VCaP (cell line): ENCODE measurements at regions not wholly inside any gene's neighbourhood (a gene's known extent, or its start where the extent isn't known, plus 50 kb on each side); places are given as distances from the start of the nearest gene placed in this dataset.

Source experiments
- H3K27ac ChIP-seq: fragments of 450-650 bp; 2 replicates; pipeline ENCODE4 v1.5.1; 2017
- CTCF ChIP-seq: fragments of 450-650 bp; conservative IDR thresholded peaks from 2 replicates; pipeline ENCODE4 v1.5.1; 2017; ENCODE audit warnings: mild to moderate bottlenecking, moderate library complexity

- TF ChIP-seq CTCF = no peak
- H3K27ac ChIP-seq = no peak overlapping the region
Measured at GRCh38 chr20:11740975-11741374, 176.7 kb upstream of the BTBD3 start.

GRCh38 chr20:11745145-11745544 lies 172.5 kb upstream of the BTBD3 start:
- no peak overlapping the region for H3K27ac ChIP-seq
- TF ChIP-seq CTCF = no peak

DNA sequence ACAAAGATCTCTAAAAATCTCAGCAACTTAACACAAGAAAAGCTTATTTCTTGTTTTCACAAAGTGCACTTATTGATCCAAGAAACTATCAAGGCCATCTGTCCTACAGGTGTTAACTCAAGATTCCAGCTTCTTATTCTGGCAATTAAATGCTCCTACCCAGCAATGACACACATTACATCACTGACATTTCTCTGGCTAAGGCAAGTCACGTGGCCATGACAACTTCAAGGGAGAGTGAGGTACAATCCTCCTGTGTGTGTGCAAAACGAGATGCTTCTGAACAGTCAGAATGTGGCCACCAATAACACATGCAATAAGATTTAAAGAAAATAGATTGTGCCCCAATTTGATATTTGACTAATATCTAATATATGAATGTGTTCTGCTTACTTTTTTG lies 169.3 kb upstream of the BTBD3 start:
- H3K27ac ChIP-seq = no peak overlapping the region

GRCh38 chr20:11752336-11752735 lies 165.4 kb upstream of the BTBD3 start:
- no peak overlapping the region for H3K27ac ChIP-seq
- TF ChIP-seq CTCF = no peak

More for the DNA sequence above, 169.3 kb upstream of the BTBD3 start:
- no peak for TF ChIP-seq CTCF

DNA sequence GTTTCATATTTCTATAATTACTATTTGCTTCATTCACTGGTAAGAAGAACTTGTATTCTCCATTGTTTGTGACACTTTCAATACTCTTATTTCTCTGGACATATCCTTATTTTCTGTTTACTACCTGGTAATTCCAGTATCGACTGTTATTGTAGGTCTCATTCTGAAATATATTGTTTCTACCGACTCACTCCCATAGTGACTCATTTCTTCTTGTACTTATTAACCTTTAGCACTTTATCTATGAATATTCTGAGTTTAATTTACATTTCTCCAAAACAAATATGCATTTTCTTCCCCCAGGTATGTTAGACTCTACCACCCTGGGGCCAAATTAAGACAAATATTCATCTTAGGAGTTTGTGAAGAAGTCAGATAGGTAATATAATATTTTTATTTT lies 164.5 kb upstream of the BTBD3 start:
- no peak for TF ChIP-seq CTCF

DNA sequence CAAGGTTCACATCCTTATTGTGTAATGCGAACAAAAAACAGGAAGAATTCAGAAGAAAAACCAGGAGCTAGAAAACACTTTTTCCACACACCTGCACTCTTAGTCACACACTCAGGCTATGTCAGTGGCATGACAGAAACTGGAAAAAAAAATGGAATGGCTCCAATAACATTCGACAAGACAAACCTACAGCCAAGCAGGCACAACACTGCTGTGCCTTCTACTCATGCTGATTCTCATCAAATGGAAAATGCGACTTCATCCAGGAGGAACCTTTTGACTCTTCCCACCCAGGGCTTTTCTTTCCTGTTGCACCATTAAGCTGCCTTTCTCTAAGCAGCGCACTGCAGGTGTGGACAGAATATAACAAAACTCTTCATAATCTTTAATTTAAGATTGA lies 163.2 kb upstream of the BTBD3 start:
- no peak for TF ChIP-seq CTCF
- no peak overlapping the region for H3K27ac ChIP-seq

More for the DNA sequence above, 164.5 kb upstream of the BTBD3 start:
- H3K27ac ChIP-seq = no peak overlapping the region

- no peak overlapping the region for H3K27ac ChIP-seq
- TF ChIP-seq CTCF = peak; percentile 71
Measured at GRCh38 chr20:11755071-11755841, 162.4 kb upstream of the BTBD3 start.
